ENCODE measurements at regions not wholly inside any gene's neighbourhood (a gene's known extent, or its start where the extent isn't known, plus 50 kb on each side); places are given as distances from the start of the nearest gene placed in this dataset.

GRCh38 chr4:123844374-123844773, 447.8 kb downstream of the SPRY1 start:
- TF ChIP-seq CTCF (IDR thresholded peaks at IDR 0.05; ENCODE audit: low read depth, low read length, poor library complexity, severe bottlenecking) (no peak), EZH2phosphoT487 (IDR thresholded peaks at IDR 0.05; ENCODE audit: borderline replicate concordance, low read length) (no peak)

GRCh38 chr4:123846092-123846491, 449.5 kb downstream of the SPRY1 start:
- H3K4me2 ChIP-seq (ENCODE audit: low read length), result no peak overlapping the region
- H3K4me1 ChIP-seq (ENCODE audit: control insufficient read depth, low read length), result no peaks in the 10 kb centered on the region
- H3K9me3 ChIP-seq (ENCODE audit: control insufficient read depth, insufficient read depth, low read length), result no peaks in the 10 kb centered on the region
- no peaks in the 10 kb centered on the region for H3K27me3 ChIP-seq (ENCODE audit: control insufficient read depth, low read length)
- H4K20me1 ChIP-seq (ENCODE audit: control insufficient read depth, insufficient read depth, low read depth, low read length), result no peaks in the 10 kb centered on the region
- H3K9me2 ChIP-seq (replicated peaks; ENCODE audit: control insufficient read depth, low read length), result no peaks in the 10 kb centered on the region
- no peaks in the 10 kb centered on the region for H3K36me3 ChIP-seq (ENCODE audit: control insufficient read depth, low read length)
- no peaks in the 10 kb centered on the region for H3K79me2 ChIP-seq (ENCODE audit: control insufficient read depth, low read length)
- no peak overlapping the region for H3K27ac ChIP-seq (ENCODE audit: low read depth, low read length)
- TF ChIP-seq EZH2phosphoT487 (IDR thresholded peaks at IDR 0.05; ENCODE audit: borderline replicate concordance, low read length) (no peak), CTCF (IDR thresholded peaks at IDR 0.05; ENCODE audit: low read depth, low read length, poor library complexity, severe bottlenecking) (no peak)
- no peak overlapping the region for H3K4me3 ChIP-seq (ENCODE audit: low read length)
- H3F3A ChIP-seq (ENCODE audit: control insufficient read depth, insufficient read depth), result no peaks in the 10 kb centered on the region

More at GRCh38 chr4:123844374-123844773, 447.8 kb downstream of the SPRY1 start:
- Histone ChIP-seq H3K9me2 (replicated peaks; ENCODE audit: control insufficient read depth, low read length) (no peaks in the 10 kb centered on the region), H3K4me2 (ENCODE audit: low read length) (no peak overlapping the region), H4K20me1 (ENCODE audit: control insufficient read depth, insufficient read depth, low read depth, low read length) (no peaks in the 10 kb centered on the region), H3K79me2 (ENCODE audit: control insufficient read depth, low read length) (no peaks in the 10 kb centered on the region), H3K27me3 (ENCODE audit: control insufficient read depth, low read length) (no peaks in the 10 kb centered on the region), H3K9me3 (ENCODE audit: control insufficient read depth, insufficient read depth, low read length) (no peaks in the 10 kb centered on the region), H3K4me3 (ENCODE audit: low read length) (no peak overlapping the region), H3F3A (ENCODE audit: control insufficient read depth, insufficient read depth) (no peaks in the 10 kb centered on the region), H3K36me3 (ENCODE audit: control insufficient read depth, low read length) (no peaks in the 10 kb centered on the region), H3K4me1 (ENCODE audit: control insufficient read depth, low read length) (no peaks in the 10 kb centered on the region), H3K27ac (ENCODE audit: low read depth, low read length) (no peak overlapping the region)

- no peak for TF ChIP-seq CTCF (IDR thresholded peaks at IDR 0.05; ENCODE audit: low read depth, low read length, poor library complexity, severe bottlenecking)
- no peak for TF ChIP-seq EZH2phosphoT487 (IDR thresholded peaks at IDR 0.05; ENCODE audit: borderline replicate concordance, low read length)
- Histone ChIP-seq H3K4me3 (ENCODE audit: low read length) (no peak overlapping the region), H3K4me1 (ENCODE audit: control insufficient read depth, low read length) (no peaks in the 10 kb centered on the region), H3K27ac (ENCODE audit: low read depth, low read length) (no peak overlapping the region), H3K27me3 (ENCODE audit: control insufficient read depth, low read length) (no peaks in the 10 kb centered on the region), H3K4me2 (ENCODE audit: low read length) (no peak overlapping the region), H3K36me3 (ENCODE audit: control insufficient read depth, low read length) (no peaks in the 10 kb centered on the region), H3K9me2 (replicated peaks; ENCODE audit: control insufficient read depth, low read length) (no peaks in the 10 kb centered on the region), H4K20me1 (ENCODE audit: control insufficient read depth, insufficient read depth, low read depth, low read length) (no peaks in the 10 kb centered on the region), H3F3A (ENCODE audit: control insufficient read depth, insufficient read depth) (no peaks in the 10 kb centered on the region), H3K9me3 (ENCODE audit: control insufficient read depth, insufficient read depth, low read length) (no peaks in the 10 kb centered on the region), H3K79me2 (ENCODE audit: control insufficient read depth, low read length) (no peaks in the 10 kb centered on the region)
Measured at GRCh38 chr4:123846561-123846960, 450.0 kb downstream of the SPRY1 start.

- Histone ChIP-seq H3K9me3 (ENCODE audit: control insufficient read depth, insufficient read depth, low read length) (no peaks in the 10 kb centered on the region), H3K9me2 (replicated peaks; ENCODE audit: control insufficient read depth, low read length) (no peaks in the 10 kb centered on the region), H3K4me3 (ENCODE audit: low read length) (no peak overlapping the region), H3K4me1 (ENCODE audit: control insufficient read depth, low read length) (no peaks in the 10 kb centered on the region), H3K27ac (ENCODE audit: low read depth, low read length) (no peak overlapping the region), H3K27me3 (ENCODE audit: control insufficient read depth, low read length) (no peaks in the 10 kb centered on the region), H3K36me3 (ENCODE audit: control insufficient read depth, low read length) (no peaks in the 10 kb centered on the region), H3F3A (ENCODE audit: control insufficient read depth, insufficient read depth) (no peaks in the 10 kb centered on the region), H3K4me2 (ENCODE audit: low read length) (no peak overlapping the region), H4K20me1 (ENCODE audit: control insufficient read depth, insufficient read depth, low read depth, low read length) (no peaks in the 10 kb centered on the region), H3K79me2 (ENCODE audit: control insufficient read depth, low read length) (no peaks in the 10 kb centered on the region)
- TF ChIP-seq EZH2phosphoT487 (IDR thresholded peaks at IDR 0.05; ENCODE audit: borderline replicate concordance, low read length), result no peak
- no peak for TF ChIP-seq CTCF (IDR thresholded peaks at IDR 0.05; ENCODE audit: low read depth, low read length, poor library complexity, severe bottlenecking)
Measured at GRCh38 chr4:123848606-123849005, 452.0 kb downstream of the SPRY1 start.

Measured in DOHH2 (cell line).